Stimulated activated naive B cell treated with anti-CD40 and anti-IgM and Interleukin-4, amounts not matched to agents 10 μg/mL and 1 μg/mL and 100 μg/mL, for 72 hours (primary cell): ENCODE measurements at regions not wholly inside any gene's neighbourhood (a gene's known extent, or its start where the extent isn't known, plus 50 kb on each side); places are given as distances from the start of the nearest gene placed in this dataset.
"Not testable (repeated sequence)": the region's sequence is repeated elsewhere in the genome, so short reads cannot be mapped to it uniquely, and the experiment has no call there.

Experiments used
- ATAC-seq, 2 donors: fragments of 150-1000 bp; cut with Tn5 transposase; replicated peaks; 2 replicates each; pipeline ENCODE4 v1.10.0; 2021; ENCODE audit warnings: moderate library complexity in 1 of 2
- DNase-seq: peaks from one replicate; pipeline ENCODE4 v3.0.0; 2021
- H3K27ac Mint-ChIP-seq: one replicate; pipeline ENCODE4 v1.8.0; 2022; ENCODE audit warnings: mild to moderate bottlenecking, mixed read lengths
- H3K27me3 Mint-ChIP-seq, 2 donors: one replicate each; pipeline ENCODE4 v1.8.0; 2022; ENCODE audit warnings: mixed read lengths in 2 of 2
- H3K36me3 Mint-ChIP-seq, 2 donors: one replicate each; pipeline ENCODE4 v1.8.0; 2022; ENCODE audit warnings: mixed read lengths in 2 of 2, mild to moderate bottlenecking in 1 of 2
- H3K4me1 Mint-ChIP-seq, 2 donors: one replicate each; pipeline ENCODE4 v1.8.0; 2022; ENCODE audit warnings: mixed read lengths in 2 of 2, mild to moderate bottlenecking in 1 of 2
- H3K4me3 Mint-ChIP-seq, 2 donors: one replicate each; pipeline ENCODE4 v1.8.0; 2022; ENCODE audit warnings: mild to moderate bottlenecking in 2 of 2, mixed read lengths in 2 of 2, moderate library complexity in 1 of 2
- H3K9me3 Mint-ChIP-seq, 2 donors: one replicate each; pipeline ENCODE4 v1.8.0; 2022; ENCODE audit warnings: mixed read lengths in 2 of 2, mild to moderate bottlenecking in 1 of 2

- DNase-seq = no peak
Observed at GRCh38 chr3:10722911-10723310, 93.1 kb upstream of the SLC6A11 start.

GRCh38 chr3:10723991-10724390 is 92.0 kb upstream of the SLC6A11 start:
- Mint-ChIP-seq H3K36me3 (no peaks in the 10 kb centered on the region), H3K4me1 (no peaks in the 10 kb centered on the region), H3K27ac (no peak overlapping the region), H3K27me3 (peaks cover 13 to 36% of the 10 kb centered on the region in 2 donors), H3K4me3 (no peak overlapping the region), H3K9me3 (no peaks in the 10 kb centered on the region)
- ATAC-seq (no peak), DNase-seq (no peak)

More at GRCh38 chr3:10722911-10723310, 93.1 kb upstream of the SLC6A11 start:
- no peak overlapping the region for H3K27ac Mint-ChIP-seq
- H3K27me3 Mint-ChIP-seq = peaks cover 10 to 29% of the 10 kb centered on the region in 2 donors
- no peak overlapping the region for H3K4me3 Mint-ChIP-seq
- ATAC-seq = no peak
- no peaks in the 10 kb centered on the region for H3K36me3 Mint-ChIP-seq
- H3K4me1 Mint-ChIP-seq = no peaks in the 10 kb centered on the region
- H3K9me3 Mint-ChIP-seq = no peaks in the 10 kb centered on the region

- Mint-ChIP-seq H3K27ac (no peak overlapping the region), H3K4me1 (no peaks in the 10 kb centered on the region), H3K27me3 (peaks cover 15 to 43% of the 10 kb centered on the region in 2 donors), H3K9me3 (peaks cover 0 to 3% of the 10 kb centered on the region in 2 donors), H3K36me3 (no peaks in the 10 kb centered on the region), H3K4me3 (no peak overlapping the region)
- no peak for DNase-seq
- ATAC-seq = no peak
Observed at GRCh38 chr3:10725067-10725466, 91.0 kb upstream of the SLC6A11 start.

- DNase-seq = no peak
- Mint-ChIP-seq H3K27ac (no peak overlapping the region), H3K4me3 (no peak overlapping the region), H3K9me3 (peaks cover 2 to 3% of the 10 kb centered on the region in 2 donors), H3K27me3 (peaks cover 20 to 44% of the 10 kb centered on the region in 2 donors), H3K36me3 (no peaks in the 10 kb centered on the region), H3K4me1 (no peaks in the 10 kb centered on the region)
- ATAC-seq = no peak
Observed at GRCh38 chr3:10725846-10726245, 90.2 kb upstream of the SLC6A11 start.

GRCh38 chr3:10726787-10727186 is 89.2 kb upstream of the SLC6A11 start:
- Mint-ChIP-seq H3K36me3 (no peaks in the 10 kb centered on the region), H3K4me3 (no peak overlapping the region), H3K27ac (no peak overlapping the region), H3K9me3 (peaks cover 3 to 7% of the 10 kb centered on the region in 2 donors), H3K27me3 (peaks cover 24 to 42% of the 10 kb centered on the region in 2 donors), H3K4me1 (no peaks in the 10 kb centered on the region)
- DNase-seq (no peak), ATAC-seq (no peak)

GRCh38 chr3:10729439-10729838 is 86.6 kb upstream of the SLC6A11 start:
- ATAC-seq = no peak
- no peak for DNase-seq
- Mint-ChIP-seq H3K9me3 (peaks cover 16 to 18% of the 10 kb centered on the region in 2 donors), H3K4me1 (no peaks in the 10 kb centered on the region), H3K4me3 (no peak overlapping the region), H3K27me3 (peaks cover 24 to 32% of the 10 kb centered on the region in 2 donors), H3K36me3 (no peaks in the 10 kb centered on the region), H3K27ac (no peak overlapping the region)

- Mint-ChIP-seq H3K4me3 (no peak overlapping the region), H3K4me1 (no peaks in the 10 kb centered on the region), H3K27me3 (peaks cover 29 to 39% of the 10 kb centered on the region in 2 donors), H3K27ac (no peak overlapping the region), H3K36me3 (no peaks in the 10 kb centered on the region), H3K9me3 (peaks cover 16 to 19% of the 10 kb centered on the region in 2 donors)
- DNase-seq (no peak), ATAC-seq (no peak)
Observed at GRCh38 chr3:10732292-10732691, 83.7 kb upstream of the SLC6A11 start.

- no peak overlapping the region for H3K27ac Mint-ChIP-seq
- peaks cover 30 to 49% of the 10 kb centered on the region in 2 donors for H3K27me3 Mint-ChIP-seq
- H3K4me3 Mint-ChIP-seq = no peak overlapping the region
- no peaks in the 10 kb centered on the region for H3K36me3 Mint-ChIP-seq
- peaks cover 16 to 19% of the 10 kb centered on the region in 2 donors for H3K9me3 Mint-ChIP-seq
- DNase-seq (no peak), ATAC-seq (no peak)
- H3K4me1 Mint-ChIP-seq = peaks cover 2% of the 10 kb centered on the region in 2 donors
Observed at GRCh38 chr3:10733297-10733696, 82.7 kb upstream of the SLC6A11 start.

- ATAC-seq, DNase-seq, H3K36me3 Mint-ChIP-seq, H3K27ac Mint-ChIP-seq, H3K4me3 Mint-ChIP-seq: not testable (repeated sequence)
- peaks cover 3 to 14% of the 10 kb centered on the region in 2 donors for H3K4me1 Mint-ChIP-seq
- H3K9me3 Mint-ChIP-seq = peaks cover 9 to 16% of the 10 kb centered on the region in 2 donors
- H3K27me3 Mint-ChIP-seq = peaks cover 36 to 53% of the 10 kb centered on the region in 2 donors
Observed at GRCh38 chr3:10736444-10736843, 79.6 kb upstream of the SLC6A11 start.

- H3K27me3 Mint-ChIP-seq = peaks cover 39 to 61% of the 10 kb centered on the region in 2 donors
- peaks cover 3 to 14% of the 10 kb centered on the region in 2 donors for H3K4me1 Mint-ChIP-seq
- H3K9me3 Mint-ChIP-seq = peaks cover 4 to 9% of the 10 kb centered on the region in 2 donors
- H3K36me3 Mint-ChIP-seq = no peaks in the 10 kb centered on the region
- no peak overlapping the region for H3K27ac Mint-ChIP-seq
- ATAC-seq (no peak), DNase-seq (no peak)
- no peak overlapping the region for H3K4me3 Mint-ChIP-seq
Observed at GRCh38 chr3:10737785-10738184, 78.2 kb upstream of the SLC6A11 start.

- H3K36me3 Mint-ChIP-seq = no peaks in the 10 kb centered on the region
- peaks cover 3 to 14% of the 10 kb centered on the region in 2 donors for H3K4me1 Mint-ChIP-seq
- ATAC-seq = peak; percentile 82 to 86
- peak; percentile 52 for DNase-seq
- H3K9me3 Mint-ChIP-seq = peaks cover 3 to 4% of the 10 kb centered on the region in 2 donors
- peaks cover 48 to 72% of the 10 kb centered on the region in 2 donors for H3K27me3 Mint-ChIP-seq
- no peak overlapping the region for H3K27ac Mint-ChIP-seq
- peak overlapping the region; percentile 63 to 70 for H3K4me3 Mint-ChIP-seq
Observed at GRCh38 chr3:10738688-10739372, 77.2 kb upstream of the SLC6A11 start.

GRCh38 chr3:10740954-10741353 is 75.1 kb upstream of the SLC6A11 start:
- Mint-ChIP-seq H3K9me3 (no peaks in the 10 kb centered on the region), H3K4me1 (peaks cover 3 to 14% of the 10 kb centered on the region in 2 donors), H3K27ac (no peak overlapping the region), H3K27me3 (peaks cover 41 to 68% of the 10 kb centered on the region in 2 donors), H3K36me3 (no peaks in the 10 kb centered on the region), H3K4me3 (no peak overlapping the region)
- no peak for DNase-seq
- no peak for ATAC-seq

- no peak for ATAC-seq
Observed at GRCh38 chr3:10741891-10742671, 73.9 kb upstream of the SLC6A11 start.

GRCh38 chr3:10743366-10744097 is 72.5 kb upstream of the SLC6A11 start:
- ATAC-seq (peak; percentile 2 to 6), DNase-seq (no peak)
- no peaks in the 10 kb centered on the region for H3K9me3 Mint-ChIP-seq
- H3K4me3 Mint-ChIP-seq = no peak overlapping the region
- H3K36me3 Mint-ChIP-seq = no peaks in the 10 kb centered on the region
- H3K27me3 Mint-ChIP-seq = peaks cover 38 to 60% of the 10 kb centered on the region in 2 donors
- H3K27ac Mint-ChIP-seq = no peak overlapping the region
- H3K4me1 Mint-ChIP-seq = peaks cover 0 to 9% of the 10 kb centered on the region in 2 donors

More at GRCh38 chr3:10741891-10742671, 73.9 kb upstream of the SLC6A11 start:
- H3K27ac Mint-ChIP-seq = no peak overlapping the region
- H3K27me3 Mint-ChIP-seq = peaks cover 45 to 69% of the 10 kb centered on the region in 2 donors
- no peaks in the 10 kb centered on the region for H3K9me3 Mint-ChIP-seq
- no peak for DNase-seq
- H3K4me3 Mint-ChIP-seq = no peak overlapping the region
- H3K4me1 Mint-ChIP-seq = peaks cover 3 to 14% of the 10 kb centered on the region in 2 donors
- H3K36me3 Mint-ChIP-seq = no peaks in the 10 kb centered on the region
